ENCODE measurements at regions not wholly inside any gene's neighbourhood (a gene's known extent, or its start where the extent isn't known, plus 50 kb on each side); places are given as distances from the start of the nearest gene placed in this dataset.
"Not testable (repeated sequence)": the region's sequence is repeated elsewhere in the genome, so short reads cannot be mapped to it uniquely, and the experiment has no call there.

DNA sequence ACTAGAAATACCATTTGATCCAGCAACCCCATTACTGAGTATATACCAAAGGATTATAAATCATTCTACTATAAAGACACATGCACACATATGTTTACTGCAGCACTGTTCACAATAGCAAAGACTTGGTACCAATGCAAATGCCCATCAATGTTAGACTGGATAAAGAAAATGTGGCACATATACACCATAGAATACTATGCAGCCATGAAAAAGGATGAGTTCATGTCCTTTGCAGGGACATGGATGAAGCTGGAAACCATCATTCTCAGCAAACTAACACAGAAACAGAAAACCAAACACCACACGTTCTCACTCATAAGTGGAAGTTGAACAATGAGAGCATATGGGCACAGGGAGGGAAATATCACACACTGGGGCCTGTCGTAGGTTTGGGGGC lies 106.0 kb downstream of the SPATA18 start:
- H3K4me3 ChIP-seq (ENCODE audit: low read depth in 1 of 2, low read length in 2 of 2); H2AFZ ChIP-seq (ENCODE audit: low read depth, low read length); ATAC-seq (ENCODE audit: insufficient read depth, low read depth); H3K27ac ChIP-seq (ENCODE audit: low read length); H4K20me1 ChIP-seq (ENCODE audit: insufficient read depth, low read length); H3K27me3 ChIP-seq (ENCODE audit: insufficient read depth, low read length, poor library complexity); H3K9ac ChIP-seq (ENCODE audit: low read depth, low read length); H3K36me3 ChIP-seq (ENCODE audit: insufficient read depth, low read length); DNase-seq; H3K9me3 ChIP-seq (ENCODE audit: insufficient read depth, low read length, severe bottlenecking); H3K4me2 ChIP-seq (ENCODE audit: insufficient read depth, low read length); H3K4me1 ChIP-seq (ENCODE audit: insufficient read depth, low read length); H3K79me2 ChIP-seq (ENCODE audit: insufficient read depth, low read length): not testable (repeated sequence)

DNA sequence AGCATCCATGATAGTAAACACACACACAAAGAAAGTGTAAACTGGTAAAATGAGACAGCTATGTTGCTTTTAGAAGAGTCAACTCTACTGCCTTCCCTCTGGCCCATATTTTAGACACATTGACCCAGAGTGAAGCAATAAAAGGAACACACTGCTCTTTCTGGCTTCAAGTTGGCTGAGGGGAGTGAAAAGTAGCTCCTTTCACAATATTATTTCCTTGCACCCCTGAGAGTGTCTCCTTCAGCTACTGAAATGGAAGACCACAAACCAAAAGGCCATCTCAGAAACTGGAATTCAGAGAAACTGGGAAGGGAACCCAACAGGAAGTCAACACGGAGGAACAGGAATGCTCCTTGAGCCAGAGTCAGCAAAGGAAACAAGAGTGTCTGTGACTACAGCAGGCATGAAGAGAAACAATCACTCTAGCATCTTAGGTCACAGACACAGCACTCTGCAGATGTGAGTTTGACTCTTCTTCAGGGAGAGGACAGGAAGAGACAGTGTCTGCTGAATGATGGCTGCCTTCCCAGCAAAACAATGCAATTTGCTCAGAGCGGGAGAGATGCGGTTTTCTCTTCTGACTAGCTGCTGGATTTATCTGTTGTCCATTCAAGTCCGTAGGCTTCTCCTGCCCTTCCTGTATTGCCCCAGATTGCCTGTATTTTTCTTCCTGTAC lies 106.7 kb downstream of the SPATA18 start:
- no peaks in the 10 kb centered on the region for H3K4me1 ChIP-seq (ENCODE audit: insufficient read depth, low read length)
- TF ChIP-seq EZH2 (IDR thresholded peaks at IDR 0.05; ENCODE audit: borderline replicate concordance, low read depth, low read length, severe bottlenecking), result no peak
- TF ChIP-seq CTCF (IDR thresholded peaks at IDR 0.05; ENCODE audit: borderline replicate concordance, extremely low read depth, low read length, poor library complexity, severe bottlenecking), result no peak
- H2AFZ ChIP-seq (ENCODE audit: low read depth, low read length), result no peak overlapping the region
- no peaks in the 10 kb centered on the region for H3K9me3 ChIP-seq (ENCODE audit: insufficient read depth, low read length, severe bottlenecking)
- H3K4me3 ChIP-seq (ENCODE audit: low read depth in 1 of 2, low read length in 2 of 2), result no peak overlapping the region
- DNase-seq (no peak), ATAC-seq (ENCODE audit: insufficient read depth, low read depth) (no peak)
- no peak overlapping the region for H3K27ac ChIP-seq (ENCODE audit: low read length)
- no peaks in the 10 kb centered on the region for H3K36me3 ChIP-seq (ENCODE audit: insufficient read depth, low read length)
- H3K4me2 ChIP-seq (ENCODE audit: insufficient read depth, low read length), result no peak overlapping the region
- no peaks in the 10 kb centered on the region for H3K79me2 ChIP-seq (ENCODE audit: insufficient read depth, low read length)
- H3K9ac ChIP-seq (ENCODE audit: low read depth, low read length), result no peak overlapping the region
- H4K20me1 ChIP-seq (ENCODE audit: insufficient read depth, low read length), result no peaks in the 10 kb centered on the region
- no peaks in the 10 kb centered on the region for H3K27me3 ChIP-seq (ENCODE audit: insufficient read depth, low read length, poor library complexity)

- Histone ChIP-seq H3K4me3 (ENCODE audit: low read depth in 1 of 2, low read length in 2 of 2) (no peak overlapping the region), H3K79me2 (ENCODE audit: insufficient read depth, low read length) (no peaks in the 10 kb centered on the region), H3K9me3 (ENCODE audit: insufficient read depth, low read length, severe bottlenecking) (no peaks in the 10 kb centered on the region), H3K9ac (ENCODE audit: low read depth, low read length) (no peak overlapping the region), H2AFZ (ENCODE audit: low read depth, low read length) (no peak overlapping the region), H4K20me1 (ENCODE audit: insufficient read depth, low read length) (no peaks in the 10 kb centered on the region), H3K4me2 (ENCODE audit: insufficient read depth, low read length) (no peak overlapping the region), H3K27ac (ENCODE audit: low read length) (no peak overlapping the region), H3K4me1 (ENCODE audit: insufficient read depth, low read length) (no peaks in the 10 kb centered on the region), H3K36me3 (ENCODE audit: insufficient read depth, low read length) (no peaks in the 10 kb centered on the region), H3K27me3 (ENCODE audit: insufficient read depth, low read length, poor library complexity) (no peaks in the 10 kb centered on the region)
- ATAC-seq (ENCODE audit: insufficient read depth, low read depth), result no peak
- DNase-seq, result no peak
- TF ChIP-seq CTCF (IDR thresholded peaks at IDR 0.05; ENCODE audit: borderline replicate concordance, extremely low read depth, low read length, poor library complexity, severe bottlenecking), result no peak
- no peak for TF ChIP-seq EZH2 (IDR thresholded peaks at IDR 0.05; ENCODE audit: borderline replicate concordance, low read depth, low read length, severe bottlenecking)
Observed at GRCh38 chr4:52160859-52161258, 109.8 kb downstream of the SPATA18 start.

DNA sequence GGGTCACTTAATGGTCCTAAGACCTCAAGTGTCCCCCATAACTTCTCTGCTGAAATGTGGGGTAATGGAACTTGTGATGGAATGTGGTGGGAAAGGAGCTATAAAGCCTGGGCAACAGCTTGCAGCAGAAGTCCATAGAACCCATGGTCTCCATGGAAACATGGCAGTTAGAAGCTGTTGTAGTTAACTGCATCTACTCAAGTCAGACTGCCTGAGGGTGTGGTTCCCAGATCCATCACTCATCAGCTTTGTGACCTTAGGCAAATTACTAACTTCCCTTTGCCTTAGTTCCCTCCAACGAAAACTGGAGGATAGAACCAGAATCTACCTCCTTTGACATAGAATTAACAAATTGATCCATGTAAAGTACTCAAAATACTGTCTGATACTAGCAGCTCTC lies 113.0 kb downstream of the SPATA18 start:
- no peak for ATAC-seq (ENCODE audit: insufficient read depth, low read depth)
- Histone ChIP-seq H3K27me3 (ENCODE audit: insufficient read depth, low read length, poor library complexity) (no peaks in the 10 kb centered on the region), H3K79me2 (ENCODE audit: insufficient read depth, low read length) (no peaks in the 10 kb centered on the region), H2AFZ (ENCODE audit: low read depth, low read length) (no peak overlapping the region), H3K9ac (ENCODE audit: low read depth, low read length) (no peak overlapping the region), H3K4me1 (ENCODE audit: insufficient read depth, low read length) (no peaks in the 10 kb centered on the region), H3K4me2 (ENCODE audit: insufficient read depth, low read length) (no peak overlapping the region), H3K27ac (ENCODE audit: low read length) (no peak overlapping the region), H3K36me3 (ENCODE audit: insufficient read depth, low read length) (no peaks in the 10 kb centered on the region), H4K20me1 (ENCODE audit: insufficient read depth, low read length) (no peaks in the 10 kb centered on the region), H3K4me3 (ENCODE audit: low read depth in 1 of 2, low read length in 2 of 2) (no peak overlapping the region), H3K9me3 (ENCODE audit: insufficient read depth, low read length, severe bottlenecking) (no peaks in the 10 kb centered on the region)
- TF ChIP-seq CTCF (IDR thresholded peaks at IDR 0.05; ENCODE audit: borderline replicate concordance, extremely low read depth, low read length, poor library complexity, severe bottlenecking), result no peak
- TF ChIP-seq EZH2 (IDR thresholded peaks at IDR 0.05; ENCODE audit: borderline replicate concordance, low read depth, low read length, severe bottlenecking), result no peak
- DNase-seq, result no peak

All from DND-41 (cell line).